ENCODE measurements at regions not wholly inside any gene's neighbourhood (a gene's known extent, or its start where the extent isn't known, plus 50 kb on each side); places are given as distances from the start of the nearest gene placed in this dataset.

- TF ChIP-seq CTCF (IDR thresholded peaks at IDR 0.05; ENCODE audit: extremely low read depth, missing control alignments): no peak
- DNase-seq (ENCODE audit: low spot score): no peak
Observed at GRCh38 chr15:70355275-70355795, 257.6 kb upstream of the TLE3 start.

GRCh38 chr15:70354346-70354905, 256.7 kb upstream of the TLE3 start:
- DNase-seq (ENCODE audit: low spot score): no peak
- no peak for TF ChIP-seq CTCF (IDR thresholded peaks at IDR 0.05; ENCODE audit: extremely low read depth, missing control alignments)

GRCh38 chr15:70353606-70354345, 256.1 kb upstream of the TLE3 start:
- no peak for DNase-seq (ENCODE audit: low spot score)
- TF ChIP-seq CTCF (IDR thresholded peaks at IDR 0.05; ENCODE audit: extremely low read depth, missing control alignments): no peak

- DNase-seq (ENCODE audit: low spot score): no peak
- no peak for TF ChIP-seq CTCF (IDR thresholded peaks at IDR 0.05; ENCODE audit: extremely low read depth, missing control alignments)
Observed at GRCh38 chr15:70351941-70352774, 254.4 kb upstream of the TLE3 start.

GRCh38 chr15:70351391-70351790, 253.7 kb upstream of the TLE3 start:
- DNase-seq (ENCODE audit: low spot score): no peak
- TF ChIP-seq CTCF (IDR thresholded peaks at IDR 0.05; ENCODE audit: extremely low read depth, missing control alignments): no peak

- TF ChIP-seq CTCF (IDR thresholded peaks at IDR 0.05; ENCODE audit: extremely low read depth, missing control alignments): no peak
- DNase-seq (ENCODE audit: low spot score): no peak
Observed at GRCh38 chr15:70348581-70349344, 251.0 kb upstream of the TLE3 start.
